GM19397 (cell line): ENCODE measurements at regions not wholly inside any gene's neighbourhood (a gene's known extent, or its start where the extent isn't known, plus 50 kb on each side); places are given as distances from the start of the nearest gene placed in this dataset.

ENCODE experiments used
- ATAC-seq: cut with Tn5 transposase; IDR thresholded peaks from one replicate; pipeline ENCODE4 v1.9.1; 2021; ENCODE audit warnings: mild to moderate bottlenecking, moderate library complexity; ENCODE audit not compliant: unreplicated experiment

DNA sequence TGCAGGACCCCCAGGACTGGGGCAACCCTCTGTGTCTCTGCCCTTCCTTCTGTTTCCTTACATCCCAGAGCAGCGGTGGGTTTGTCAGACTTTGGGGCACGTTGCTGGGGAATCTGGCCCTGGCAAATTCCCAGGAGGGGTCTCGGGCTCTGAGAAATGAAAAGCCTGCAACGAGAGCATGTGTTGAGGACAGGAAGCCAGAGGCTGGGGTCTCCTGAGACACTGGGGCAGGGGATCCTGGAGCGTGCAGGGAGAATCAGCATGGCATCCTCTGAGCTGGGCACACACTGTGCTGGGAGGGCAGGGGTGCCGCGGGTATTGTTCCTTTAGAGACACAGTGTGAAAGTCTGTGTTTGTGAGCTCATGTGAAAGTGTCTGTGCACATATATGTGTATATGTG lies 279.9 kb upstream of the PPP2R2D start:
- no peak for ATAC-seq

GRCh38 chr10:131621784-131622624 lies 278.8 kb upstream of the PPP2R2D start:
- no peak for ATAC-seq

DNA sequence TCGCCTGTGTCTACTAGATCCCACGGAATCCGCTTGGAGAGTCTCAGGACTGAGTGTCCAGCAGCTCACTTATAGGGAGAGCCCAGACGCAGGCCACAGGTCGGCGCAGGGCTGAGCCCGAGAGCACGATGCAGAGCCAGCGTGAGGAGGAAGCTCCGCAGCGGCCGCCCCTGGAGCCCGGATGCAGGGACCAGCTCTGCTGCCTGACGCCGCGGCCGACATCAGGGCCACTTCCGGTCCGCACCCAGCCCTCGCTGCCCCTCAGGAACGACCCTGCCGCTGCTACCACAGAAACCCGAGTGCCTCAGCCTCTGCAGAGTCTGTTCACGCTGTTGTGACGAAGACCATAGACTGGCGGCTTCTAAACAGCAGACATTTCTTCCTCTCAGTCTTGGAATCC lies 275.8 kb upstream of the PPP2R2D start:
- no peak for ATAC-seq

DNA sequence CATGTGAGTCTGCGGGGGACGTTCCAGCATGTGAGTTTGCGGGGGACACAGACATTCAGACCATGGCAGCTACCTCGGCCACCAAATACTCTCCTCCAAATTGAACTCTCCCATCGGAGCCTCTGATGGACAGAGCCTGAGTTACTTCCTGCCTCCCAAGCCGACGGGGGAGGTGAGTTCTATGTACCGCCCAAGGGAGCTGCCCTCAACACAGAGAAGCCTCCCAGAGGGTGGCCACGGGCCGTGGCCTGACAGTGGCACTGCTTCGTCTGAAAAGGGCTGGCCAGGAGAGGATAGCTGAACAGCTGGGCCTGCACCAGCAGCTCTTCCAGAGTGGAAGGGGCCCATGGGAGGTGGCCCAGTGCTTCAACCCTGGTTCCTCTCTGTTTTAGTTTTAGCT lies 274.5 kb upstream of the PPP2R2D start:
- ATAC-seq, result no peak

GRCh38 chr10:131629026-131629770 lies 271.6 kb upstream of the PPP2R2D start:
- ATAC-seq, result no peak

GRCh38 chr10:131630772-131631258 lies 270.0 kb upstream of the PPP2R2D start:
- ATAC-seq, result no peak

- no peak for ATAC-seq
Observed at GRCh38 chr10:131631619-131632018, 269.2 kb upstream of the PPP2R2D start.

DNA sequence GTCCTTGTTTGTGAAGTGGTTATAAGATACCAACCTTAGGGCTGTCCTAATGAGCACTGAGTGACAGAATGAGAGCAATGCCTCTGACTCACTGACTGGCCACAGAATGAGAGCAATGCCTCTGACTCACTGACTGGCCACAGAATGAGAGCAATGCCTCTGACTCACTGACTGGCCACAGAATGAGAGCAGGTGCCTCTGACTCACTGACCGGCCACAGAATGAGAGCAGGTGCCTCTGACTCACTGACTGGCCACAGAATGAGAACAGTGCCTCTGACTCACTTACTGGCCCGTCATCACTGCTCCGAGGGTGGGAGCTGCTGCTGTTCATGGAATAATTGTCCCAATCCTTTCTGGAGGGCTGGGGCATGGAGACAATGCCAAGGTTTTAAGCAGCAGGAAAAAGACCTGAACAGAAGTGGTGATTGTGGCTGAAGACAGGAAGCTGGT lies 265.2 kb upstream of the PPP2R2D start:
- no peak for ATAC-seq

DNA sequence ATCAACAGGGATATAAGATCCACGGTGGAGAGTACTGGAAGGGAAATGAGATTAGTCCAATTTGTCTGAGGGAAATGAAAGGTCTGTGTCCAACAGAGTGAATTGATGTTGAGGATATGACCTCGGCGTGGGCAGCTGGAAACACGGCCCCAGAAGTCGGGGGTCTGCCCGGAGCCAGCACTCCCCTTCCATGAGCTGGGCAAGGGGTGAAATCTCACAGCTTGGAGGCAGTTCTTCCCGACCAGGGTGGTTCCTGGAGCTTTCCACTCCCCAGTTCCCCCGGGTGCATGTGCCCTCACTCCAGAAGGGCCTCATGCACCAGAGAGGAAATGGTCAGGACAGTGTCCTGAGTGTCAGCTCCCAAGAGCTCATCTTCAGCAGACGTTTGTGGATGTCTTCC lies 264.7 kb upstream of the PPP2R2D start:
- ATAC-seq, result no peak

- no peak for ATAC-seq
Observed at GRCh38 chr10:131636841-131637724, 263.7 kb upstream of the PPP2R2D start.

GRCh38 chr10:131638049-131638879 lies 262.5 kb upstream of the PPP2R2D start:
- ATAC-seq, result no peak

DNA sequence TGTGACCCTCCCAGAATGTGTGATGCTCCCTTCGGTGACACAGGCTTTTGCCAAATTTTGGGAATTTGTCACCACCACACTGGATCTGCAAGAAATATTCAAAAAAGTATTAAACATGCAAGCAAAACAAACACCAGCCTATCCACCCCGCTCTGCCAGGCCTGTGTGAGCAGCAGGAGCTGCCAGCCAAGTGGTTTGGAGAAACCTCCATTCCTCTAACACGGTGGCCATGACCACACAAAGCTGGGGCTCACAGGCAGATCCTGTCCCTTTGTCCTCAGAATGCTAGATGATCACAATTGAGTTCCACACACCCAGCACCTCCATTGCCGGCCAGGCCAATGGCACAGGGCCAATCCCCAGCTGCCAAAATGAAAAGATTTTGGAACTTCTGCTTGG lies 261.9 kb upstream of the PPP2R2D start:
- no peak for ATAC-seq

DNA sequence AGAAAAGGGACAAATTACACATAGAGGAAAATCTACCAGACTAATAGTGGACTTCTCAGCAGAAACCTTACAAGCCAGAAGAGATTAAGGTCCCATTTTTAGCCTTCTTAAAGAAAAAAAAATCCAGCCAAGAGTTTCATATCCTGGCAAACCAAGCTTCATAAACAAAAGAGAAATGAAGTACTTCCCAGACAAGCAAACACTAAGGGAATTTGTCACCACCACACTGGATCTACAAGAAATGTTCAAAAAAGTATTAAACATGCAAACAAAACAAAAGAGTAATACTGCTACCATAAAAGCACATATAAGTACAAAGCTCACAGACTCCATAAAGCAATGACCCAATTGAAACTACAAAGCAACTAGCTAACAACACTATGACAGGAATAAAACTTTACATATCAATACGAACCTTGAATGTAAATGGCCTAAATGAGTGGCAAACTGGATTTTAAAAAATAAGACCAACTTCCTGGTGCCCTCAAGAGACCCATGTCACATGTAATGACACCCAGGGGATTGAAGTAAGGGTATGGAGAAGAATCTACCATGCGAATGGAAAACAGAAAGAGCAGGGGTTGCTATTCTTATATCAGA lies 260.7 kb upstream of the PPP2R2D start:
- no peak for ATAC-seq

DNA sequence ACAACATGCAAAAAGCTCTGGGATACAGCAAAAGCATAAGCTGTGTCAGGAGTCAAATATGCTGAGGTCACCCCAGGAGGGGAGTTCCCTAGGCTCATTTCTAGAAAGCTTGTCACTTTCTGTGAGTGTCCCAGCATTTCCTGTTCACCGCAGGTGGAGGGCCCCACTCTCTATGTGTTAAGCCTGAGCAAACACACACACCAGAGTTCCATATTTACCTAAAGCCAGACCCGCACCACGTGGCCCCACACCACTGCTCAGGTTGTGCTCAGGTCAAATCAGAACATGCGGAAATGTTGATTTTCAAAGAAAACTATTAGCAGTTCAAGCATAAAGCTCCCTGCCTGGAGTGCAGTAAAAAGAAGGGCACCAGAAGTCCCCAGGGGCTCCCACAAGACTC lies 259.6 kb upstream of the PPP2R2D start:
- ATAC-seq, result peak; percentile 98

- ATAC-seq, result no peak
Observed at GRCh38 chr10:131641898-131642297, 258.9 kb upstream of the PPP2R2D start.

- ATAC-seq, result no peak
Observed at GRCh38 chr10:131642966-131643365, 257.8 kb upstream of the PPP2R2D start.

DNA sequence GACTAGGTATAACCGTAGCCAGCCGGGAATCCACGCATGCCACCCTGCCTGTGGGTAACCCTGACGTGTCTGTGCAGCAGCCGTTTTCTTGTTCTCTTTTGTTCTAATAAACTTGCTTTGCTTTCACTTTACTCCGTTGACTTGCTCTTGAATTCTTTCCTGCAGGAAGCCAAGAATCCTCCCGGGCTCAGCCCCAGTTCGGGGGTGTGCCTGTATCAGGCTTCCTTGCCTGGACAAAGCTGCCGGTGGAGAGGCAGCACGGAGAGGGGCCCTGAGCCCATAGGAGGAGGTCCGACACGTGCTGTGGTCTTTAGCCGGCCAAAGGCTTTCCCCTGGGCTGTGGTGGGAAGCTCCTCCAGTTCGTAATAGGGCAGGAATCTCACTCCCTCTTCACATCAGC lies 256.5 kb upstream of the PPP2R2D start:
- ATAC-seq, result no peak

- no peak for ATAC-seq
Observed at GRCh38 chr10:131644864-131645658, 255.7 kb upstream of the PPP2R2D start.

GRCh38 chr10:131645756-131646155 lies 255.1 kb upstream of the PPP2R2D start:
- ATAC-seq, result no peak
